ENCODE measurements at regions not wholly inside any gene's neighbourhood (a gene's known extent, or its start where the extent isn't known, plus 50 kb on each side); places are given as distances from the start of the nearest gene placed in this dataset.

- H3K27me3 ChIP-seq (ENCODE audit: insufficient read depth, low read length): no peaks in the 10 kb centered on the region
- Mint-ChIP-seq H3K27me3 (ENCODE audit: low read depth, unreplicated experiment) (no peaks in the 10 kb centered on the region), H3K4me1 (ENCODE audit: low read depth, unreplicated experiment) (peaks cover 30% of the 10 kb centered on the region), H3K4me3 (ENCODE audit: unreplicated experiment) (no peak overlapping the region), H3K27ac (ENCODE audit: unreplicated experiment) (peak overlapping the region; percentile 88), H3K36me3 (ENCODE audit: low read depth, unreplicated experiment) (no peaks in the 10 kb centered on the region), H3K9me3 (ENCODE audit: unreplicated experiment) (peaks cover 3% of the 10 kb centered on the region)
- no peak overlapping the region for H3K4me3 ChIP-seq (ENCODE audit: insufficient read depth, low read depth, low read length)
- H3K4me2 ChIP-seq (ENCODE audit: low read length): peak overlapping the region; percentile 60
- FAIRE-seq (no peak), DNase-seq (ENCODE audit: low read depth) (no peak)
- no peaks in the 10 kb centered on the region for H3K9me3 ChIP-seq (ENCODE audit: insufficient read depth, low read depth, low read length)
- H3K27ac ChIP-seq (ENCODE audit: low read depth, low read length): no peak overlapping the region
- TF ChIP-seq EZH2 (IDR thresholded peaks at IDR 0.05; ENCODE audit: insufficient read depth, low read length): no peak
- TF ChIP-seq CTCF (IDR thresholded peaks at IDR 0.05; ENCODE audit: insufficient read depth, low read depth, low read length): no peak
- no peak overlapping the region for H2AFZ ChIP-seq (ENCODE audit: low read depth, low read length)
- no peaks in the 10 kb centered on the region for H3K79me2 ChIP-seq (ENCODE audit: insufficient read depth, low read length)
- no peak overlapping the region for H3K9ac ChIP-seq (ENCODE audit: low read length)
- H3K4me1 ChIP-seq (ENCODE audit: insufficient read depth, low read length): peaks cover 7% of the 10 kb centered on the region
- no peaks in the 10 kb centered on the region for H3K36me3 ChIP-seq (ENCODE audit: insufficient read depth, low read length)
- H4K20me1 ChIP-seq (ENCODE audit: insufficient read depth, low read length): no peaks in the 10 kb centered on the region
Measured at GRCh38 chr1:221117133-221117532, 237.9 kb downstream of the HLX start.

GRCh38 chr1:221117548-221117951 lies 238.3 kb downstream of the HLX start:
- Histone ChIP-seq H2AFZ (ENCODE audit: low read depth, low read length) (no peak overlapping the region), H3K36me3 (ENCODE audit: insufficient read depth, low read length) (no peaks in the 10 kb centered on the region), H3K27ac (ENCODE audit: low read depth, low read length) (peak overlapping the region; percentile 54), H3K9me3 (ENCODE audit: insufficient read depth, low read depth, low read length) (no peaks in the 10 kb centered on the region), H3K4me3 (ENCODE audit: insufficient read depth, low read depth, low read length) (no peak overlapping the region), H4K20me1 (ENCODE audit: insufficient read depth, low read length) (no peaks in the 10 kb centered on the region), H3K4me2 (ENCODE audit: low read length) (peak overlapping the region; percentile 60), H3K79me2 (ENCODE audit: insufficient read depth, low read length) (no peaks in the 10 kb centered on the region), H3K27me3 (ENCODE audit: insufficient read depth, low read length) (no peaks in the 10 kb centered on the region), H3K4me1 (ENCODE audit: insufficient read depth, low read length) (peaks cover 7% of the 10 kb centered on the region), H3K9ac (ENCODE audit: low read length) (no peak overlapping the region)
- no peaks in the 10 kb centered on the region for H3K36me3 Mint-ChIP-seq (ENCODE audit: low read depth, unreplicated experiment)
- H3K4me1 Mint-ChIP-seq (ENCODE audit: low read depth, unreplicated experiment): peaks cover 30% of the 10 kb centered on the region
- TF ChIP-seq EZH2 (IDR thresholded peaks at IDR 0.05; ENCODE audit: insufficient read depth, low read length) (no peak), CTCF (IDR thresholded peaks at IDR 0.05; ENCODE audit: insufficient read depth, low read depth, low read length) (no peak)
- peak; percentile 43 for FAIRE-seq
- H3K9me3 Mint-ChIP-seq (ENCODE audit: unreplicated experiment): peaks cover 3% of the 10 kb centered on the region
- no peaks in the 10 kb centered on the region for H3K27me3 Mint-ChIP-seq (ENCODE audit: low read depth, unreplicated experiment)
- DNase-seq (ENCODE audit: low read depth): peak; percentile 90
- H3K4me3 Mint-ChIP-seq (ENCODE audit: unreplicated experiment): no peak overlapping the region
- H3K27ac Mint-ChIP-seq (ENCODE audit: unreplicated experiment): peak overlapping the region; percentile 88

GRCh38 chr1:221118176-221118937 lies 239.1 kb downstream of the HLX start:
- Histone ChIP-seq H2AFZ (ENCODE audit: low read depth, low read length) (no peak overlapping the region), H3K79me2 (ENCODE audit: insufficient read depth, low read length) (no peaks in the 10 kb centered on the region), H3K4me1 (ENCODE audit: insufficient read depth, low read length) (peaks cover 7% of the 10 kb centered on the region), H3K9me3 (ENCODE audit: insufficient read depth, low read depth, low read length) (no peaks in the 10 kb centered on the region), H3K27ac (ENCODE audit: low read depth, low read length) (peak overlapping the region; percentile 54), H3K4me2 (ENCODE audit: low read length) (peak overlapping the region; percentile 60), H3K4me3 (ENCODE audit: insufficient read depth, low read depth, low read length) (no peak overlapping the region), H4K20me1 (ENCODE audit: insufficient read depth, low read length) (no peaks in the 10 kb centered on the region), H3K36me3 (ENCODE audit: insufficient read depth, low read length) (no peaks in the 10 kb centered on the region), H3K9ac (ENCODE audit: low read length) (no peak overlapping the region), H3K27me3 (ENCODE audit: insufficient read depth, low read length) (no peaks in the 10 kb centered on the region)
- peaks cover 30% of the 10 kb centered on the region for H3K4me1 Mint-ChIP-seq (ENCODE audit: low read depth, unreplicated experiment)
- no peak for FAIRE-seq
- no peaks in the 10 kb centered on the region for H3K27me3 Mint-ChIP-seq (ENCODE audit: low read depth, unreplicated experiment)
- no peak for DNase-seq (ENCODE audit: low read depth)
- H3K27ac Mint-ChIP-seq (ENCODE audit: unreplicated experiment): peak overlapping the region; percentile 58
- H3K36me3 Mint-ChIP-seq (ENCODE audit: low read depth, unreplicated experiment): no peaks in the 10 kb centered on the region
- H3K9me3 Mint-ChIP-seq (ENCODE audit: unreplicated experiment): peaks cover 3% of the 10 kb centered on the region
- no peak for TF ChIP-seq CTCF (IDR thresholded peaks at IDR 0.05; ENCODE audit: insufficient read depth, low read depth, low read length)
- TF ChIP-seq EZH2 (IDR thresholded peaks at IDR 0.05; ENCODE audit: insufficient read depth, low read length): no peak
- H3K4me3 Mint-ChIP-seq (ENCODE audit: unreplicated experiment): no peak overlapping the region

Data from astrocyte (in vitro differentiated cells and primary cell).